SIG-M5 treated with dmso at 0.1 percent for 504 hours (cell line): ENCODE measurements at regions not wholly inside any gene's neighbourhood (a gene's known extent, or its start where the extent isn't known, plus 50 kb on each side); places are given as distances from the start of the nearest gene placed in this dataset.
"Not testable (repeated sequence)": the region's sequence is repeated elsewhere in the genome, so short reads cannot be mapped to it uniquely, and the experiment has no call there.

ENCODE experiments used
- DNase-seq: peaks from one replicate; lab custom pipeline; 2025; ENCODE audit not compliant: unreplicated experiment; lab: John Stamatoyannopoulos, UW

DNA sequence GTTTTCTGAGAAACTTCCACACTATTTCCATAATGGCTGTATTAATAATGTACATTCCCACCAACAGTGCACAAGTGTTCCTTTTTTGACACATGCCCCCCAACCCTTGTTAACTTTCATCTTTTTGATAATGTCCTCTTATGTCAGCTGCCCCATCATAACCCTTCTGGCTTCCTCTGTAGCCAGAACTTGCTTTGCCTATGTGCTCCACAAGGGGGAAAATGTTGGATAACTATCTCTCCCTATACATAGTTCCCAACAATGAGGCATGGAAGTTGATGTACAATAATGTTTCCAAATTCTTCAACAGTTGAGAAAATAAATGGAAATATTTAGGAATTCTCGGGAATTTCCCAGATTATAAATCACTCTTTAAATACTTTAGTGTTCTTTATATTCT, 142.9 kb downstream of the ASB9 start:
- no peak for DNase-seq

GRCh38 chrX:15116900-15117299, 153.0 kb downstream of the ASB9 start:
- DNase-seq = no peak

DNA sequence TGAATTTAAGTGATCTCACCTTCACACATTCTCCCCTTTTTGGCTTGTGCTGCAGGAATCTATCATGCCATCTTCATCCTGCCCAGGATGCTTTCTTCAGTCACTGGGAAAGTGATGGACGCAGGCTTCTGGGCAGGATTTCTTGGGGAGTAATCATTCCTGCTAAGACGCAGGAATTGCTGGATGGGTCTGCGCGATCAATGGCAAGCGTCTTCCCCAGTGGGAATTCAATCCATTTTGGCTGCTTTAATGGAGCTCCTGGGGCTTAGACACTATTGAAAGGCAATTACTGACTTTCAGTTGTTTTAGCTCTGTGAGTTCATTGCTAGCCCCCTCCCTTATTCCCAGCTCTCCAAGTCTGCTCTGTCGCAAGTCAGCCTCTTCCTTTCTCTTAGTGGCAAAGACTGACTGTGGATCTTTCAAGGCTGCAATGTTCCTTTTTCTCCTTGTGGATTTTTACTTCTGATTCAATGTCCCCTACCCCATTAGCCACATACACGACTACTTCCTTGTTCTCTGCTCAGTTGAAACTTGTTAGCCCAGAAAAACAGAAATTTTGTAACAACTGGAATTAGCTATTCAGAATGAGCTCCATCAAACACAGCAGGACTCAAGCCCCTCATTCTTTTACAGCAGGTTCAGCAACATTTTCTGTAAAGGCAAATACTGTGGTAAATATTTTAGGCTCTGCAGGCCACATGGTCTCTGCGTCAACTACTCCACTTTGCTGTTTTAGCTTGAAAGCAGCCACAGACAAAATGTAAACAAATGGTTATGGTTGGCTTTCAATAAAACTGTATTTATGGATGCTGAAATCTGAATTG, 154.9 kb downstream of the ASB9 start:
- no peak for DNase-seq

DNA sequence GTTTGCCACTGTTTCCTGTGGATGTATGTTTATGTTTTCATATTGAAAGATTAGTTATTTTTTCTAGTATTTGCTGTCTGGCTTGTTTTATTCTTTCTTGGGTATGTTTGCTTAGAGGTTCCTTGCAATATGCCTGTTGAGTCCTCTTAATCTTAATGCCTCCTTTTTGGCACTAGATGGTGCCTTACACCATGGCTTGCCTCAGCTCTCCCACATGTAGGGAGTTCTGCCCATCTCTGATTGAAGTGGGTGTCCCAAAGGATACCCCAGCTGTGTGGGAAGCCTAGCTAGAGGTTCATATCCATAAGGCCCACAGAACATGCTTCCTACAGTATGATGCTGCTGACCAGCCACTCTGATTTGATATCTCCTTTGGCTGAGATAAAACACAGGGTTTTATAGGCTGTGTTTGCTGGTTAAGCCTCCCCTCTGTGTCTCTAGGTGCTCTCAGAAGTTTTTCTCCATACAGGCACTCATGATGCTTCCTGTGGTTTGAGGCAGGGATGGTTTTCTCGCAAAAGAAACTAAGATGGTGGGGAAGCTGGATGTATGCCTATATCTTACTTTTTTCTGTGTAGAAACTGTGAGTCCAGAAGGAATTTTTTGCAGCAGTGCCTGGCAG, 162.4 kb downstream of the ASB9 start:
- no peak for DNase-seq

DNA sequence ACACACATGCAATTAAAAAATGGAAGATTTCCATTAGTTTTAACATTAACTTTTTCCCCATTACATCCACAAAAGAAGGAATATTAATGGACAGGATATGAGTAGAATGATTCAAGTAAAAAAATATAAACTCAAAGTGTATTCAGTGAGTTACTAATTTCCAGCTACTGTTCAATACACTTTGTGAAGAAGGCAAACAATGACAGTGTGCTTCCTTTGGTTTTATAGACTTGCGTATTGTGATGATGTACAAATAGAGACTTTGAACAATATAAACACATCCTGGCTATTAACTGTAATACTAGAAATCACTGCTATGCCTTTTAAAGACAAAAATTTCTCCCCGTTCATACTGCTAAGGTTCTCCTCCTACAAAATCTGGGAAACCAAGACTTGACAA, 171.4 kb downstream of the ASB9 start:
- no peak for DNase-seq

- no peak for DNase-seq
Measured at GRCh38 chrX:15087747-15088146, 182.1 kb downstream of the ASB9 start.

DNA sequence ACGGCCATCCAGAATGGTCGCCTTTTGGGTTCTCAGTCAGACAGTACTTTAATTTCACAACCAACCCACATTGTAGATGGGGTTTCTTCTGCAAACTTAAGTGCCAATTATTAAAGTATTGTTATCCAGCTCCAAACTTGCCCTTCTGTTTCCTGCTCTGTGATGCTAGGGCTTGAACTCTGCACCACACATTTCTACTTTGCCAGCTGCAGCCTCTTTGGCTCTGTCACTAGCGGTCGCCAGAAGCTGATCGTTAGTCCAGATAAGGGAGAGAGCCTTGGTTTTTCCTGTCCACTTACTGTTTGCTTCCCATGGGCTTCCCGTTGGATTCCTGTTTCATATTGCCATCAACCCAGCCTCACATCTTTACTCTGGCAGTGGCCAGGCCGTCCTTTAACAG, 196.6 kb downstream of the ASB9 start:
- no peak for DNase-seq

GRCh38 chrX:15072880-15073279, 197.0 kb downstream of the ASB9 start:
- no peak for DNase-seq

DNA sequence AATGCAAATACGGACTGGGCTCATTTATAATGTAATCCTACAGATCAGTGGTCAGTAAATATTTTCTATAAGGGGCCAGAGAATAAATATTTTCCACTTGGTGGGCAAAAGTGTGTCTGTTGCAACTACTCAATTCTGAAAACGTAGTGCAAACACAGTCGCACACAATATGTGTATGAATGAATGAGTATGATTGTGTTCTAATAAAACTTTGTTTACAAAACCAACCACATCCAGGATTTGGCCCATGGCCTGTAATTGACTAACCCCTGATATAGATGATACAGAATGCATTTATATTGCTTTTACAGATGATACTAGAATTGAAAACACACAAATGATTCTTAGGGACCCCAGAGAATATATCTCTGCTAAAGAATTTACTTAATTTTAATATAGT, 197.6 kb downstream of the ASB9 start:
- DNase-seq = no peak

DNA sequence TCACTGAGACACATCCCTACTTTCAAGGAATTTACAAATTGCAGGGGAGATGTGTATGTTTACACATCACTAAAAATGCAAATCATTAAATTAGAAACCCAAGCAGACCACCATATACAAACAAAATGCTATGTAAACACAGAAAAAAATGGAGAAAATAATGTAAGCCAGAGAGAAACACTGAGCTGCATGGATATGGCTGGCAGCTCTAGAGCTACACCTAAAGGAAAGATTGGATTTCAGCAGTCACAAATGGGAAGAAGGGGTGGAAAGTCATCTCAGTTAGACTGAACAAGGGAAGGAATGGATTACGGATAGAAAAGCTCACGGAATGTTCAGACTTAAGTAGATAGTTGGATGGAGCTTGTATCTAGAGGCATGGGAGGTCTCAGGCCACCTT, 186.3 kb downstream of the MOSPD2 start:
- no peak for DNase-seq

- DNase-seq = no peak
Measured at GRCh38 chrX:15056044-15056443, 182.8 kb downstream of the MOSPD2 start.

GRCh38 chrX:15055146-15055930, 182.1 kb downstream of the MOSPD2 start:
- no peak for DNase-seq

- DNase-seq = no peak
Measured at GRCh38 chrX:15050395-15050794, 177.2 kb downstream of the MOSPD2 start.

DNA sequence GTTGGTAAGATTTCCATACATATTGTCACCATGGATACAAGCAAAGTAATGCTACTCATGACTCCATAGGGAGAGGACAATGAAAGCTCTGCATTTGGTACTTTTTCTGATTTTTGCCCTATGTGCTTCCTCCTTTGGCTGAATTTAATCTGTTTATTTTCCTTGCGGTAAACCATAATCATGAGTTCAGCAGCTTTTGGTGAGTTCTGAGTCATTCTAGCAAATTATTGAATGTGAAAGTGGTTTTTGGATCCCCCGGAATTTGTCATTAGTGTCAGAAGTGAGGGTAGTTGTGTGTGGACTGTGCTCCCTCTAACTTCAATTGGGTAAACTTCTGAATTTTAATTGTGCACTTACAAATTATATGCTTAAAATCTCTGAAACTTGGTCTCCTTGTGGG, 170.3 kb downstream of the MOSPD2 start:
- DNase-seq = no peak

GRCh38 chrX:15033917-15034316, 160.7 kb downstream of the MOSPD2 start:
- DNase-seq = no peak

GRCh38 chrX:15017491-15017890, 144.3 kb downstream of the MOSPD2 start:
- DNase-seq = no peak

DNA sequence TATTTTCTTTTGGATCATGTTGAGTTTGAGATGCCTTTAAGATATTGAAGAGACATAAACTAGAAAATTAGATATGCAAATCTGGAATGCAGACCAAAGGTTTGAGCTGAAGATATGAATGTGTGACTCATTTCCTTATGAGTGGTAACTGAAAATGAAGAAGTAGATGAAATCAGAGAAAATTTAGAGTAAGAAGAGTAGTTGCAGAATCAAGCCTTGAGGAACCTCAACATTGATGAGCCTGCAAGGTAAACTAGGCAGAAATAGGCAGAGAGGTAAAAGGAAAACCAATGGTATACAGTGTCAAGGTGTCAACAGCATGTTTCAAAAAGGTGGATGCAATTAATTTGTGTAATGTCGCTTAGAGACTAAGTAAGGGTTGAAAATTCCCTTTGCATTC, 142.8 kb downstream of the MOSPD2 start:
- DNase-seq = no peak

GRCh38 chrX:15014281-15014680, 141.1 kb downstream of the MOSPD2 start:
- no peak for DNase-seq

GRCh38 chrX:15013461-15013860, 140.2 kb downstream of the MOSPD2 start:
- DNase-seq = no peak

DNA sequence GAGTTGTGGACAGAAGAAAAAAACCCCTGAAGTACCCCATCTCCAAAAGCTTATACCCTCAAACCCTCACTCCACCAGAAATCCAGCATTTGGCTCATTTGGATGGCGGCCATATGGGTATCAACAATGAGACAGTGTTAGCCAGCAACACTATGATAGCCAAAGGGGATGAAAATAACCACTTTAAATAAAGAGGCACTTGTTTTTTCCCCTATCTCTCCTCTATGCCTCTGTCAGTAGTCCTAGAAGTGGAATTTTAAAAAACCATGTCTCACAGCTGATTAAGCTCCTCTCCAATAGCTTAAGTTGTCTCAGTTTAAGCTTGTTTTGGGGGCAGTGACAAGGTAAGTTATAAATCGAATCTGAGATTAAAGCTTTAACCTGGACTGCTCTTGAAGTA, 124.0 kb downstream of the MOSPD2 start:
- no peak for DNase-seq

- not testable (repeated sequence) for DNase-seq
Measured at GRCh38 chrX:14984425-14984824, 111.2 kb downstream of the MOSPD2 start.
